Smooth muscle cell (in vitro differentiated cells): ENCODE measurements at regions not wholly inside any gene's neighbourhood (a gene's known extent, or its start where the extent isn't known, plus 50 kb on each side); places are given as distances from the start of the nearest gene placed in this dataset.
A peak's percentile ranks its signal among the peaks of the same experiment; 100 is the strongest.

Source experiments
- DNase-seq: peaks from one replicate; lab custom pipeline; 2025; ENCODE audit not compliant: unreplicated experiment; lab: John Stamatoyannopoulos, UW
- H2AFZ ChIP-seq: fragments of 200-600 bp; sonication (generic); 2 replicates; pipeline ENCODE4 v1.6.0; 2016; ENCODE audit warnings: antibody characterized with exemption, low read depth, mild to moderate bottlenecking
- H3F3A ChIP-seq: fragments of 200-600 bp; sonication (generic); 2 replicates; pipeline ENCODE4 v1.6.0; 2017; ENCODE audit warnings: antibody characterized with exemption, low read depth
- H3K27ac ChIP-seq: fragments of 200-600 bp; sonication (generic); 2 replicates; pipeline ENCODE4 v1.5.1; 2016; ENCODE audit warnings: low read depth, mild to moderate bottlenecking
- H3K27me3 ChIP-seq: fragments of 200-600 bp; sonication (generic); 2 replicates; pipeline ENCODE4 v1.6.1; 2016; ENCODE audit warnings: low read depth, mild to moderate bottlenecking
- H3K36me3 ChIP-seq: fragments of 200-600 bp; sonication (generic); 2 replicates; pipeline ENCODE4 v1.5.1; 2016; ENCODE audit warnings: low read depth
- H3K4me1 ChIP-seq: fragments of 200-600 bp; sonication (generic); 2 replicates; pipeline ENCODE4 v1.5.1; 2016; ENCODE audit warnings: low read depth
- H3K4me2 ChIP-seq: fragments of 200-600 bp; sonication (generic); 2 replicates; pipeline ENCODE4 v1.6.0; 2016; ENCODE audit warnings: mild to moderate bottlenecking
- H3K4me3 ChIP-seq: fragments of 200-600 bp; sonication (generic); 2 replicates; pipeline ENCODE4 v1.5.1; 2016; ENCODE audit warnings: mild to moderate bottlenecking
- H3K79me2 ChIP-seq: fragments of 200-600 bp; sonication (generic); 2 replicates; pipeline ENCODE4 v1.6.0; 2016; ENCODE audit warnings: low read depth, mild to moderate bottlenecking
- H3K9ac ChIP-seq: fragments of 200-600 bp; sonication (generic); 2 replicates; pipeline ENCODE4 v1.6.0; 2016; ENCODE audit warnings: low read depth
- H3K9me3 ChIP-seq: fragments of 200-600 bp; sonication (generic); replicated peaks from 2 replicates; pipeline ENCODE4 v1.5.1; 2016; ENCODE audit warnings: low read depth
- H4K20me1 ChIP-seq: fragments of 200-600 bp; sonication (generic); 2 replicates; pipeline ENCODE4 v1.6.0; 2016; ENCODE audit warnings: low read depth
- CTCF ChIP-seq: fragments of 200-600 bp; sonication (generic); IDR thresholded peaks from 2 replicates; pipeline ENCODE4 v1.5.1; 2017; ENCODE audit warnings: borderline replicate concordance, mild to moderate bottlenecking, antibody characterized with exemption; ENCODE audit not compliant: insufficient read depth, poor library complexity, severe bottlenecking
- WGBS: methylation state at CpG from one replicate; pipeline ENCODE4 v1.1.7; 2016; ENCODE audit warnings: low lambda C conversion rate; 5-methylcytosine and 5-hydroxymethylcytosine counted together

- Histone ChIP-seq H3K27ac (peak overlapping the region; percentile 8), H3K9me3 (no peaks in the 10 kb centered on the region), H3K4me2 (no peak overlapping the region), H3K9ac (no peak overlapping the region), H3K79me2 (no peaks in the 10 kb centered on the region), H3K27me3 (no peaks in the 10 kb centered on the region), H3F3A (no peaks in the 10 kb centered on the region), H3K4me3 (no peak overlapping the region), H3K4me1 (no peaks in the 10 kb centered on the region), H2AFZ (no peak overlapping the region), H3K36me3 (no peaks in the 10 kb centered on the region), H4K20me1 (no peaks in the 10 kb centered on the region)
- no peak for TF ChIP-seq CTCF
- WGBS = 89% methylated on average over 3 of the region's 3 CpGs
- no peak for DNase-seq
These were observed 554.4 kb downstream of the TRAM1L1 start for GRCh38 chr4:116531026-116531425.

- Histone ChIP-seq H2AFZ (no peak overlapping the region), H3K79me2 (no peaks in the 10 kb centered on the region), H3K9ac (no peak overlapping the region), H3K27ac (no peak overlapping the region), H3K4me2 (no peak overlapping the region), H3F3A (no peaks in the 10 kb centered on the region), H4K20me1 (no peaks in the 10 kb centered on the region), H3K4me1 (no peaks in the 10 kb centered on the region), H3K27me3 (no peaks in the 10 kb centered on the region), H3K4me3 (no peak overlapping the region), H3K9me3 (no peaks in the 10 kb centered on the region), H3K36me3 (no peaks in the 10 kb centered on the region)
- 47% methylated on average over 2 of the region's 2 CpGs for WGBS
- TF ChIP-seq CTCF = no peak
- no peak for DNase-seq
These were observed 555.3 kb downstream of the TRAM1L1 start for GRCh38 chr4:116530048-116530447.

GRCh38 chr4:116529129-116529528 lies 556.2 kb downstream of the TRAM1L1 start:
- TF ChIP-seq CTCF = no peak
- DNase-seq = no peak
- H3K27ac ChIP-seq = no peak overlapping the region
- no peaks in the 10 kb centered on the region for H3F3A ChIP-seq
- no peaks in the 10 kb centered on the region for H3K4me1 ChIP-seq
- H3K27me3 ChIP-seq = no peaks in the 10 kb centered on the region
- no peak overlapping the region for H3K9ac ChIP-seq
- H2AFZ ChIP-seq = no peak overlapping the region
- H3K4me3 ChIP-seq = no peak overlapping the region
- no peaks in the 10 kb centered on the region for H3K79me2 ChIP-seq
- no peaks in the 10 kb centered on the region for H3K36me3 ChIP-seq
- no peak overlapping the region for H3K4me2 ChIP-seq
- no peaks in the 10 kb centered on the region for H4K20me1 ChIP-seq
- no peaks in the 10 kb centered on the region for H3K9me3 ChIP-seq
- WGBS = 100% methylated on average over 1 of the region's 1 CpG

GRCh38 chr4:116522922-116523321 lies 562.5 kb downstream of the TRAM1L1 start:
- no peak overlapping the region for H3K27ac ChIP-seq
- no peaks in the 10 kb centered on the region for H3K36me3 ChIP-seq
- H3K9ac ChIP-seq = no peak overlapping the region
- H2AFZ ChIP-seq = no peak overlapping the region
- no peaks in the 10 kb centered on the region for H4K20me1 ChIP-seq
- H3K4me2 ChIP-seq = no peak overlapping the region
- no peak for TF ChIP-seq CTCF
- no peak overlapping the region for H3K4me3 ChIP-seq
- H3K9me3 ChIP-seq = no peaks in the 10 kb centered on the region
- H3F3A ChIP-seq = no peaks in the 10 kb centered on the region
- DNase-seq = no peak
- no peaks in the 10 kb centered on the region for H3K79me2 ChIP-seq
- H3K27me3 ChIP-seq = no peaks in the 10 kb centered on the region
- H3K4me1 ChIP-seq = no peaks in the 10 kb centered on the region
